GM12878 (cell line): ENCODE measurements at regions not wholly inside any gene's neighbourhood (a gene's known extent, or its start where the extent isn't known, plus 50 kb on each side); places are given as distances from the start of the nearest gene placed in this dataset.

Experiments used
- ATAC-seq: fragments of 200-7000 bp; cut with Tn5 transposase; 3 replicates; pipeline ENCODE4 v1.9.1; 2020; ENCODE audit warnings: mild to moderate bottlenecking, moderate library complexity
- BruUV-seq: library from RNA; stranded (reverse); fragments of 400-500 nt; replicated peaks from 2 replicates; lab custom pipeline; 2021; lab: Mats Ljungman, UMichigan
- CTCF ChIA-PET: fragments of 300-600 bp; sonication (Branson Sonifier 250); formaldehyde crosslinking; extraction: SDS; loops from one replicate; lab custom pipeline; 2021; ENCODE audit warnings: inconsistent platforms; lab: Yijun Ruan, JAX
- POLR2A ChIA-PET: fragments of 350-600 bp; formaldehyde crosslinking; extraction: SDS; loops from one replicate; lab custom pipeline; 2021; ENCODE audit warnings: inconsistent platforms; lab: Charles Lee
- RAD21 ChIA-PET: fragments of 300-600 bp; sonication (Branson Sonifier 250); formaldehyde crosslinking; loops from one replicate; lab custom pipeline; 2023; ENCODE audit warnings: antibody characterized with exemption; ENCODE audit not compliant: unreplicated experiment; lab: Charles Lee
- SMC1A ChIA-PET: fragments of 300-600 bp; sonication (Branson Sonifier 250); formaldehyde crosslinking; loops from one replicate; lab custom pipeline; 2023; ENCODE audit not compliant: unreplicated experiment, uncharacterized antibody; lab: Charles Lee
- DNase-seq: peaks from one replicate; pipeline ENCODE4 v3.0.0-alpha.2; 2011; ENCODE audit warnings: low read depth, low spot score
- FAIRE-seq: peaks from 3 replicates; lab custom pipeline; 2011; peaks lifted over from hg19 to GRCh38; lab: Jason Lieb, UNC
- H2AFZ ChIP-seq: 2 replicates; pipeline ENCODE4 v1.6.0; 2011; ENCODE audit warnings: low read depth, low read length, control low read depth; ENCODE audit not compliant: control insufficient read depth
- H3K27ac ChIP-seq: 2 replicates; pipeline ENCODE4 v1.5.1; 2011; ENCODE audit warnings: control low read depth; ENCODE audit not compliant: control insufficient read depth, insufficient read depth
- H3K27me3 ChIP-seq, 2 experiments: replicated peaks in 1 of 2; 2 replicates each; pipeline versions ENCODE4 v1.6.0 to v1.6.1; 2011; ENCODE audit warnings: low read length in 1 of 2; ENCODE audit not compliant: control insufficient read depth in 2 of 2, insufficient read depth in 2 of 2
- H3K36me3 ChIP-seq, 2 experiments: 2 replicates each; pipeline ENCODE4 v1.5.1; 2011; ENCODE audit warnings: low read length in 1 of 2; ENCODE audit not compliant: control insufficient read depth in 2 of 2, insufficient read depth in 2 of 2
- H3K4me1 ChIP-seq: 2 replicates; pipeline ENCODE4 v1.6.1; 2011; ENCODE audit warnings: mild to moderate bottlenecking, low read length, moderate library complexity, mixed read lengths; ENCODE audit not compliant: control insufficient read depth, insufficient read depth
- H3K4me2 ChIP-seq: 2 replicates; pipeline ENCODE4 v1.6.0; 2011; ENCODE audit warnings: control low read depth; ENCODE audit not compliant: control insufficient read depth, insufficient read depth
- H3K4me3 ChIP-seq: fragments of 200-600 bp; sonication (generic); 2 replicates; pipeline ENCODE4 v1.5.1; 2016
- H3K79me2 ChIP-seq: 2 replicates; pipeline ENCODE4 v1.6.0; 2011; ENCODE audit warnings: low read length; ENCODE audit not compliant: control insufficient read depth, insufficient read depth
- H3K9ac ChIP-seq: 2 replicates; pipeline ENCODE4 v1.8.0; 2011; ENCODE audit warnings: low read length, control low read depth, mixed read lengths; ENCODE audit not compliant: control insufficient read depth, insufficient read depth
- H3K9me3 ChIP-seq: replicated peaks from 3 replicates; pipeline ENCODE4 v1.5.1; 2011; ENCODE audit warnings: mild to moderate bottlenecking, low read length; ENCODE audit not compliant: control insufficient read depth, insufficient read depth
- H4K20me1 ChIP-seq: 2 replicates; pipeline ENCODE4 v1.6.0; 2011; ENCODE audit not compliant: control insufficient read depth, insufficient read depth
- GABPA ChIP-seq: IDR thresholded peaks from 2 replicates; pipeline ENCODE4 v1.6.1; 2014; ENCODE audit warnings: antibody characterized with exemption, low read depth, mild to moderate bottlenecking, inconsistent platforms
- LARP7 ChIP-seq: fragments of 450-650 bp; IDR thresholded peaks from 2 replicates; pipeline ENCODE4 v1.6.1; 2017; ENCODE audit warnings: mild to moderate bottlenecking
- MEF2A ChIP-seq: IDR thresholded peaks from 2 replicates; pipeline ENCODE4 v1.6.1; 2011; ENCODE audit warnings: low read depth, mild to moderate bottlenecking, low read length, moderate library complexity; ENCODE audit not compliant: insufficient read depth
- MXI1 ChIP-seq: fragments of 150-350 bp; IDR thresholded peaks from 2 replicates; pipeline ENCODE4 v1.6.1; 2011; ENCODE audit warnings: low read depth, mild to moderate bottlenecking, inconsistent platforms, low read length, improper control_type of control experiment
- RAD21 ChIP-seq: IDR thresholded peaks from 2 replicates; pipeline ENCODE4 v1.6.1; 2011; ENCODE audit warnings: mild to moderate bottlenecking, low read depth, low read length, moderate library complexity; ENCODE audit not compliant: insufficient read depth
- SIX5 ChIP-seq: IDR thresholded peaks from 2 replicates; pipeline ENCODE4 v1.6.1; 2011; ENCODE audit warnings: mild to moderate bottlenecking, low read depth, low read length, moderate library complexity; ENCODE audit not compliant: severe bottlenecking
- SREBF2 ChIP-seq: IDR thresholded peaks from 2 replicates; pipeline ENCODE4 v1.6.1; 2012; ENCODE audit warnings: mild to moderate bottlenecking, low read length
- ZNF207 ChIP-seq: fragments of 450-650 bp; IDR thresholded peaks from 2 replicates; pipeline ENCODE4 v1.6.1; 2014; ENCODE audit warnings: antibody characterized with exemption, mild to moderate bottlenecking, borderline replicate concordance
- ZNF217 ChIP-seq: fragments of 450-650 bp; IDR thresholded peaks from 2 replicates; pipeline ENCODE4 v1.6.1; 2017; ENCODE audit warnings: antibody characterized with exemption, mild to moderate bottlenecking
- WGBS: methylation state at CpG from one replicate; pipeline ENCODE4 v1.1.6; 2016; ENCODE audit warnings: low lambda C conversion rate; ENCODE audit not compliant: insufficient replicate concordance, insufficient coverage; ENCODE audit errors: missing lambda C conversion rate; 5-methylcytosine and 5-hydroxymethylcytosine counted together
- in situ Hi-C: fragments of 300-500 bp; cut with MboI; formaldehyde crosslinking; loops from 9 replicates; pipeline ENCODE4 v1.14.3; 2018; ENCODE audit warnings: mixed read lengths
- intact Hi-C: fragments of 100-400 bp; cut with micrococcal nuclease; formaldehyde crosslinking; loops from one replicate; pipeline ENCODE4 v1.14.2; 2022; ENCODE audit not compliant: unreplicated experiment

GRCh38 chr5:119811458-119811857, 182.1 kb downstream of the FAM170A start (continued):
- TF ChIP-seq RAD21: no peak
- no peak for TF ChIP-seq LARP7

GRCh38 chr5:119814655-119815054, 185.3 kb downstream of the FAM170A start:
- H3K36me3 ChIP-seq: no peaks in the 10 kb centered on the region
- no peaks in the 10 kb centered on the region for H3K9me3 ChIP-seq
- H3K9ac ChIP-seq: no peak overlapping the region
- no peak overlapping the region for H2AFZ ChIP-seq
- H3K79me2 ChIP-seq: no peaks in the 10 kb centered on the region
- in situ Hi-C loops: no loop called here
- no peak overlapping the region for H3K4me2 ChIP-seq
- H3K27ac ChIP-seq: no peak overlapping the region
- POLR2A ChIA-PET: no interaction called here
- no peak overlapping the region for H3K4me3 ChIP-seq
- CTCF ChIA-PET: no interaction called here
- no peak for FAIRE-seq
- TF ChIP-seq SREBF2 (no peak), SIX5 (no peak), MXI1 (no peak), GABPA (no peak), MEF2A (no peak), ZNF217 (no peak), ZNF207 (no peak)
- H3K27me3 ChIP-seq: no peaks in the 10 kb centered on the region; a peak in 1 of 4 replicates
- H4K20me1 ChIP-seq: no peaks in the 10 kb centered on the region
- SMC1A ChIA-PET: interaction anchor here (0.7 kb wide), 1 partner anchor 194 kb away, joined by 3 read pairs; no protein-coding TSS in a partner anchor
- ATAC-seq: peak; percentile 24; the same call in 1 of the 3 replicates
- BruUV-seq: no TSS peak
- WGBS: 50% methylated on average over 6 of the region's 6 CpGs
- no peaks in the 10 kb centered on the region for H3K4me1 ChIP-seq
- intact Hi-C loops: no loop called here
- RAD21 ChIA-PET: no interaction called here
- no peak for DNase-seq
